ENCODE measurements at regions not wholly inside any gene's neighbourhood (a gene's known extent, or its start where the extent isn't known, plus 50 kb on each side); places are given as distances from the start of the nearest gene placed in this dataset.
"Not testable (repeated sequence)": the region's sequence is repeated elsewhere in the genome, so short reads cannot be mapped to it uniquely, and the experiment has no call there.

GRCh38 chr1:188037572-188037971 lies 1208.8 kb downstream of the PLA2G4A start:
- TF ChIP-seq CTCF (IDR thresholded peaks at IDR 0.05); ZFX (IDR thresholded peaks at IDR 0.05; ENCODE audit: borderline replicate concordance): not testable (repeated sequence)

All from 22Rv1 (cell line).